Activated CD4-positive, alpha-beta T cell treated with anti-CD3 and anti-CD28 coated beads, Interleukin-2, Interleukin-4, amounts not matched to agents 100 ng/mL and 50 ng/mL, durations not matched to agents 16 hours and 8 hours (primary cell): ENCODE measurements at regions not wholly inside any gene's neighbourhood (a gene's known extent, or its start where the extent isn't known, plus 50 kb on each side); places are given as distances from the start of the nearest gene placed in this dataset.

Experiments
- DNase-seq: peaks from one replicate; pipeline ENCODE4 v3.0.0-alpha.2; 2020; ENCODE audit warnings: low spot score

DNA sequence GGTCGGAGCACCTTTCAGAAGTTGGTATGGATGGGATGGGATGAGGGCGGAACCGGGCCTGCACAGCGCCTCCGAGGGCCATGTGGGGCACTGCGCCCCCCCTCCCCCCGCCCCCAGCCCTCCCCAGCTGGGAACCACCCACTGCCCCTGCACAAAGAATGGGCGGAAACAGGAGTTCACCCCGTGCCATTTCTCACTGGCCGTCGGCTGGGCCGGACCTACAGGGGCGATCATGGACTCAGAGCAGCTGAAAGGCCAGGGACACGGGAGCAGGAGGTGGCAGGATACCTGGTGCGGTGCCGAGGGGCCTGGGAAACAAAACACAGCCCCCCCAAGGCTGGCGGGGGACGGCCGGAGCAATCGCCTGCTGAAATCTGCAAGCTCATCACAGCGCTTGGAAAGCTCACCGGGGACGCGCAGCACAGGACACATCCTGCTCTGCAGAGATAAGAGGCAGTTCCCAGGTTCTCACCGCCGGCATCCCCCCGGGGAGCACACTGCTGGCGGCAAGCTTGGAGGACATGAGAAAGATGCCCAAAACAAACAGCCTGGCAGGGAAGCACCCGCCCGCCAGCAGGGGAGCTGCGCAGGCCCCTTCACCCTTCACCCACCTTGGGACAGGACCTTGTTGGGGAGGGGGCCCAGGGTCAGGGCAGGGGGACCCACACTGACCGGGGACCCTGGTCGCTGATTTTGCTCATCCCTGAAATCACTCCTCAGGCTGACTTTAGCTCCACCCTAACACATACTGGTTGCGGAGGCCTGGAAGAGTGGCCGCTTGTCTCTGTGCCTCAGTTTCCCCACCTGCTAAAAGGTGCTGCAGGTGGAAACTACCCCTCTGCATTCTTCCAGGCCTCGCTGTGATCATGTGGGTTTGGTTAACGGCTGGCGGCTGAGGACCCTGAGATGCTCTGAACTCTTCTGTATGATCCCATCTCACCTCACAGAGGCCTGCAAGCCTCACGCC is 263.9 kb downstream of the C16orf95 start:
- DNase-seq: no peak

- no peak for DNase-seq
Observed at GRCh38 chr16:87054154-87054553, 263.0 kb downstream of the C16orf95 start.

- no peak for DNase-seq
Observed at GRCh38 chr16:87054856-87055255, 262.3 kb downstream of the C16orf95 start.

- no peak for DNase-seq
Observed at GRCh38 chr16:87056083-87056482, 261.1 kb downstream of the C16orf95 start.

GRCh38 chr16:87056551-87056950 is 260.6 kb downstream of the C16orf95 start:
- no peak for DNase-seq

- DNase-seq: no peak
Observed at GRCh38 chr16:87057211-87057881, 259.8 kb downstream of the C16orf95 start.

DNA sequence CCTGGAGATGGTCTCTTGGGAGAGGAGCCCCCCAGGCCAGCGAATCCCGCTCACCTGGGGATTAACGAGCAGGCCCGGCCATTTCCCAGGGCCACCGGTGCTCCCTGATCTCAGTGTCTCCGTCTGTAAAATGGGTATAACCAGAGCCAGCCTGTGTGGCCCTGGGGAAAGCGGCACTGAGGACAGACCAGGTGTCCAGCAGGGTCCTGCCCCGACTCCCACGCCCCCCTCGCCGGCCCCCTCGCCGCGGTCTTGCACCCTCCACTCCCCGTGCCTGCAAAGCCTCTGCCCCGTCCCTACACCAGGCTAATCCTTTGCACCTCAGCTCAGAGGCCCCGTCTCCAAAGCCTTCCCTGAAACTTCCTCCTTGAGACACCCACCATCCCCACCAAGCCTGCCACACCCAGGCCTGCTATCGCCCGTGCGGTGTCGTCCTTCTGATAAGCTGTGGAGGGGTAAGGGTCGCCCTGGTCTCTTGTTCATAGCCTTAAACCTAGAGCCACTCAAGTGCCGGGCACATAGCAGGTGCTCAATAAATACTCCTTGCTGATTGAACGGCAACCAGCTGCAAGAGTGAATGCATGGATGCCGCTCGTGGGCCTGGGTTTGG is 259.1 kb downstream of the C16orf95 start:
- no peak for DNase-seq

- no peak for DNase-seq
Observed at GRCh38 chr16:87058728-87059250, 258.4 kb downstream of the C16orf95 start.

DNA sequence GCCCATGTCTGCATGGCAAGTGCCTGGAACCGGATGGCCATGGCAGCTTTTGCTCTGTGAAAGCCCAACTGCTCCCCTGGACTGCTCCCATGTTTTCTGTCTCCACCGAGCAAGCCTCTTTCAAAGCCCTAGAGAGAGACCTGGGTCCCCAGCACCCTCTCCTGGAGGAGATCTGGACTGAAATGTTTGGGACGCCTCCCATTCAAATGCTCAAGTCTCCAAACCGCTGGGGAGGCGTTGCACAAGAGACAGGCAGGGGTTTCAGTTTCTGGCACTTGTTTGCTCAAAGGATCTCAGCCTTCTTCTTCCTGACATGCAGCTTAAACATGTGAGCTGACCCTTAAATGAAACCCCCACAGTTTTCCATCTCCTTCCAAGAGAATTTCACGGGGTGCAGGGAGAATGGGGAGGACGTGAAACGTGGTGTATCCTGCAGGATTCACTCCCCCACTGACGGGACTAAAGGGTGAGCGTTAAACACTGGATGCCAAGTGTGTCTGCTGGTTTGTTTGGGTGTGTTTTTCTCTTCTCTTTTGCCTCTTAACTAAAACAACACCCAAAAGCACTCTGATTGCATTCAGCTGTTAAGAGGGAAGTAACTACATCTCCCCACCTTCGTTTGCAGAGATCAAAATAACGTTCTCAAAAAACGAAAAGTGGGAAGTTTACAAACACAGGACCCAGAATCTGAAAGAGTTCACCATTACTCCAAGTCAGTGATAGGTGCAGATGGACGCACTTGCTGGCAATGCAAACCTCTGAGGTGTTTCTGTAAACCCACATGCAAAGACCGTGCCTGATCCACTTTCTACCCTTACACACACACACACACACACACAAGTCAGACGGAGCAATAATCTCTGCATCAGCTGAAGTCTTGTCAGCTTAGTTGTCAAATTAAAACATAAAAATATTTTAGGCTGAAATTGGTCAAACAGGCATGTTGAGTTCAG is 256.9 kb downstream of the C16orf95 start:
- no peak for DNase-seq

DNA sequence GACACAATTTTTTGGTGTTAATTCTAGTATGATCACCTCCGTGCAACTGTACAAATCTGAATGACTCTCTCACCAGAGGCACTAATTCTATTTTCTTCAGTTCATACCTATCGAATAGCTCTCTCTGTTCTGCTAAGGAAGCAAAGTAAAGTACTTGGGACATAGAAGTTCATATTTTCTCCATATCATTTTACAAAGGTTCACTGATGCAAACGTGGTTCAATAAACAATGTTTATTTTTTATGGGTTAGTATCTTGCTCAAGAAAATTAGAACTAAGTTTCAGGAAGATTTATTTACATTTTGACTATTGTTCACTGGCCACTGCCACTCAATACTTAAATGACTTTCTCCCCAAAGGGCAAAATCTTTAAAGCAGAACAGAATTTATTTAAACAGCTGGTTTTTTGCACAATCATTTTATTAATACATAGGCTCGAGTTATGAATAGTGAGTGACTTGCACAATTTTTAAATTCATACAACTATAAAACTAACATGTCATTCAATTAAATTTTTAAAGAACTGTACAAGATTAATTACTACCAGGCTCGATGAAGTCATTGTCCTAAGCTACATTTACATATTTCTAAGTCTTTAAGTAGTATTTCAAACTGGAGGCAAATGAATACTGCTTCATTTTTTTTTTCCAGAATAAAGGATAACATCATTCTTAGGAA is 255.8 kb downstream of the C16orf95 start:
- no peak for DNase-seq

GRCh38 chr16:87062569-87063442 is 254.4 kb downstream of the C16orf95 start:
- peak; percentile 66 for DNase-seq

DNA sequence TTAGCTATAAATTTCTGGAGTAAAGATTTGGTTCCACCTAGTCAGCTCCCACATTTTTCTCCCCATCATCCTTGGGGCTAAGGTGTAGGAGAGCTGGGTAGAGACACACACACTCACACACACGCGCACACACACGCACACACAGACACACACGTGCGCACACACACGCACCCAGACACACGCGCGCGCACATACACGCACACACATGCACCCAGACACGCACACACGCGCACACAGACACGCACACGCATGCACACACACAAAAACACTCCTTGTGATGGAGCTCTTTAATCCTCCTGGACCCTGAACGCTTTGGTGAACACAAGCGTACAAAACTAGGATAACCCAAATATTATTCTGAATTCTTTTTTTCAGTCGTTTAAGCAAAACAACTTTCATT is 253.6 kb downstream of the C16orf95 start:
- DNase-seq: no peak

DNA sequence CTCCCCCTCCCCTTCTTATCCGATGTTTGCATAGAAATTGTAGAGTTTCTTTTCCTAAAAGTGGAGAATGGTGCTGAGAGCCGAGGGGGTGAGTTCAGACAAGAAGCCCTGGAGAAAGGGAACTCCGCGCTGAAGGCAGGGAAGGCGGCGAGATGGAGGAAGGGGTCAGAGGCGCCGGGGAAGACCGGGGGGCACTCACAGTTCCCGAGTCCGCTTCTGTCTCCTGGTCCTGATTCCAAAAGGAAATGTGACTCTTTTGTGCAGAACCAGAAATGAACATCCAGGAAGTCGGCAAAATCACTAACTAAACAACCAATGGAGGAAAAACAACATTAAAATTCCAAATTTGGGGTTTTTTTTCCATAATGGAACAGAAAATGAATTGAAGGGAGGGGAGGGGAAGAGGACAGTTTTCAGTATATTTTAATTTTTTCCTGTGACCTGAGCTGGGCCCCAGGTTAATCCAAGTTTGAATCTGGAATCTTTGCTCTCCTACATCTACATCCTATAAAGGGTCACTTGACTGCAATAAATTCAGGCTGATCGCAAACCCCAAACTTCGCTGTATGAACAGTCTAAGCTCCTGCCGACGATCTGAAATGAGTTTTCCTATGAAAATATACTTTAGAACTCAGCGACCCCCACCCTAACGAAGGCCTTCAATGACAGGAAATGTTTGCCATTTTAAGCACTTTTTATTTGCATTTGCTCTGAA is 252.3 kb downstream of the C16orf95 start:
- DNase-seq: no peak

DNA sequence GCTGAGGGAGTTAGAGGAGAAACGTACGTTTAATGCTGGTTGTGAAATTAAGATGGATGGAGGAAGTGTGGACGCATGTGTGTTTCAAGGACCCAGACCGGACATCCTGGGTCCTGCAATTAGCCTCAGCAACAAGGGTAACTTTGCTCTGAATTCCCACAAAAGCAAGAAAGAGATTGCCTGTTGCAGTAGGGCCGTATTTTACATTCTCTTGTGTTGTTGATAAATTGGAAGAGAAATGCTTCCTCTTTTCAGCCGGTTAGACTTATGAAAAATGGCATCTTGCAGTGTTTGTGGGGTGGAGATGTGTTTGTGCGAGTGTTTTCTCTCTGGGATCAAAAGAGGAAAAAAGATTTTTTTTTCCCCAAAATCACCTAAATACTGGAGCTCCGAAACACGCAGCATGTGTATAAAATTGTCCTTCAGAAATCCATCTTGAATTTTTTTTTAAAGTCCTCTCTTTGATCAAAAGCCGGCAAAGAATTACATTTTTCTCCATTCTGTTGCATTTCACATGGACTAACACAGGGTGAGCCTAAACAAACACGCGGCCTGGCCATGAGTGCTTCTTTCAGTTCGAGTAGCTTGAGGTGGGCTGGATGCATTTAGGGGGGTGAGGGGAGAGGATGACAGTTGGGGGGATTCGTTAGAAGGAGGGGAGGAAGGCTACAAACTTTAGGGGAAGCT is 251.6 kb downstream of the C16orf95 start:
- no peak for DNase-seq

DNA sequence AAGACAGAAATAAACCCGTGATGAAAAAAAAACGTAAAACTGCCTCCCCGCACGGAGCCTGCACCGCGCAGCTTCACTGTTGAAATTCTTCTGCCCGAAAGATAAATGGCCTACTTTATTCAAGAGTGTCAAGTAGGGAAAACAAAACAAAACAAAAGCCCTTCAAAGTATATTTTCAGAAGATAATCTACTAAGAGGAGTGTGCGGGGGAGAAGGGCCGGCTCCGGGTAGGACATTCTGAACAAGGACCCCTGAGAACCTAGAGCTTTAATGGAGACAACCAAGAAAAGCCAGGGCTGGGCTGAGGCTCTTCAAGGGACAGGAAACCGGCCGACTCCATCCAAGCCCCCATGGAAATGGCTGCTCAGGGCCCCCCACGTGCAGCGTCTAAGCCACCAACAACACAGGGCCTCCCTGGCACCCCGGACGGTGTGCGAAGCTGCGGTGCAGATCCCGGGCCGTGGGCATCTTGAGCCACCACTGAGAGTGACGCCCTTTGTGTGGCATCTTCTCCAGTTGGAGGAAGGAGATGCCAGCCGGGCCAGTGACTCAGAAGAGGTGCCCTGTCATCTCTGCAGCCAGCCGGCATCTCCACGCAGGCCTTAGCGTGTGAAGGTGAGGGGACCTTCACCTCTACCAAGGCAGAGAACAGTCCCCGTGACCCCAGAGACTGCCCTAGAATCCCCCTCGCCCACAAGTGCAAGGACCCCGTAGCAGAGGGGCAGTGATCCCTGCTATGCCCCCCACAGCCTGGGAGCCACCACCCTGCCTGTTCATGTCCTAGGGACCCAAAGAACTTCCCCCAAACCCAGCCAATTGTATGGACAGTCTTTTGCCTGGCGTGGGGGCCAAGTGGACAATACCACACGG is 250.8 kb downstream of the C16orf95 start:
- no peak for DNase-seq

- DNase-seq: no peak
Observed at GRCh38 chr16:87067003-87067556, 250.1 kb downstream of the C16orf95 start.
